Neuronal stem cell (in vitro differentiated cells): ENCODE measurements at regions not wholly inside any gene's neighbourhood (a gene's known extent, or its start where the extent isn't known, plus 50 kb on each side); places are given as distances from the start of the nearest gene placed in this dataset.
"Not testable (repeated sequence)": the region's sequence is repeated elsewhere in the genome, so short reads cannot be mapped to it uniquely, and the experiment has no call there.

ENCODE experiments used
- DNase-seq: peaks from one replicate; pipeline ENCODE4 v3.0.0-alpha.2; 2013; ENCODE audit warnings: low spot score
- H2AFZ ChIP-seq: one replicate; pipeline ENCODE4 v1.6.1; 2013; ENCODE audit warnings: mild to moderate bottlenecking, low read length, inconsistent platforms
- H2AK5ac ChIP-seq: 2 replicates; pipeline ENCODE4 v1.6.1; 2013; ENCODE audit warnings: low read depth, mild to moderate bottlenecking, inconsistent platforms, low read length, moderate library complexity, mixed read lengths
- H2BK120ac ChIP-seq: 2 replicates; pipeline ENCODE4 v1.6.1; 2013; ENCODE audit warnings: low read depth, mild to moderate bottlenecking, inconsistent platforms, low read length, moderate library complexity, mixed read lengths
- H2BK12ac ChIP-seq: one replicate; pipeline ENCODE4 v1.6.1; 2013; ENCODE audit warnings: low read length, inconsistent platforms
- H2BK15ac ChIP-seq: 2 replicates; pipeline ENCODE4 v1.6.1; 2013; ENCODE audit warnings: mild to moderate bottlenecking, low read length, inconsistent platforms, mixed read lengths
- H2BK5ac ChIP-seq: one replicate; pipeline ENCODE4 v1.6.1; 2013; ENCODE audit warnings: inconsistent platforms, mild to moderate bottlenecking, low read length, moderate library complexity
- H3K14ac ChIP-seq: one replicate; pipeline ENCODE4 v1.6.1; 2013; ENCODE audit warnings: low read length, inconsistent platforms
- H3K18ac ChIP-seq: 2 replicates; pipeline ENCODE4 v1.6.1; 2013; ENCODE audit warnings: low read length, inconsistent platforms
- H3K23ac ChIP-seq: 2 replicates; pipeline ENCODE4 v1.6.1; 2013; ENCODE audit warnings: low read depth, mild to moderate bottlenecking, mixed read lengths, low read length, inconsistent platforms; ENCODE audit not compliant: poor library complexity
- H3K27ac ChIP-seq: replicated peaks from 3 replicates; pipeline ENCODE4 v1.5.1; 2013; ENCODE audit warnings: low read length, inconsistent platforms
- H3K27me3 ChIP-seq, 3 experiments: 2 replicates each; pipeline ENCODE4 v1.6.1; 2013; ENCODE audit warnings: low read length in 3 of 3, mild to moderate bottlenecking in 2 of 3, inconsistent platforms in 1 of 3, low read depth in 1 of 3, mixed read lengths in 1 of 3, moderate library complexity in 1 of 3; ENCODE audit not compliant: control insufficient read depth in 3 of 3, insufficient read depth in 3 of 3
- H3K36me3 ChIP-seq, 2 donors: replicated peaks in 1 of 2; 2 replicates each; pipeline ENCODE4 v1.6.1; 2013; ENCODE audit warnings: low read length in 2 of 2; ENCODE audit not compliant: control insufficient read depth in 2 of 2, insufficient read depth in 2 of 2
- H3K4ac ChIP-seq: 2 replicates; pipeline ENCODE4 v1.6.1; 2013; ENCODE audit warnings: inconsistent platforms, mild to moderate bottlenecking, low read length, moderate library complexity
- H3K4me1 ChIP-seq, 2 donors: 1 replicate in 1 of 2; 2 replicates in 1 of 2; pipeline ENCODE4 v1.6.1; 2013; ENCODE audit warnings: low read length in 2 of 2, low read depth in 1 of 2; ENCODE audit not compliant: control insufficient read depth in 2 of 2, insufficient read depth in 1 of 2
- H3K4me2 ChIP-seq: one replicate; pipeline ENCODE4 v1.6.1; 2013; ENCODE audit warnings: mild to moderate bottlenecking, low read length, inconsistent platforms; ENCODE audit not compliant: insufficient read depth, poor library complexity, severe bottlenecking
- H3K4me3 ChIP-seq, 2 donors: 2 replicates each; pipeline ENCODE4 v1.5.1; 2013; ENCODE audit warnings: low read length in 2 of 2, mild to moderate bottlenecking in 2 of 2, inconsistent platforms in 1 of 2, moderate library complexity in 1 of 2
- H3K79me1 ChIP-seq: one replicate; pipeline ENCODE4 v1.6.1; 2013; ENCODE audit warnings: low read depth, mild to moderate bottlenecking, inconsistent platforms, low read length, moderate library complexity
- H3K9ac ChIP-seq: one replicate; pipeline ENCODE4 v1.6.1; 2013; ENCODE audit warnings: mild to moderate bottlenecking, low read depth, low read length, inconsistent platforms; ENCODE audit not compliant: poor library complexity
- H3K9me3 ChIP-seq, 2 donors: replicated peaks in 1 of 2; 2 replicates each; pipeline versions ENCODE3 to v1.6.1; 2013; ENCODE audit warnings: low read length in 2 of 2, mild to moderate bottlenecking in 2 of 2, inconsistent platforms in 1 of 2, low read depth in 1 of 2, mixed read lengths in 1 of 2, moderate library complexity in 1 of 2; ENCODE audit not compliant: control insufficient read depth in 2 of 2, insufficient read depth in 1 of 2
- H4K8ac ChIP-seq: one replicate; pipeline ENCODE4 v1.6.1; 2013; ENCODE audit warnings: low read depth, mild to moderate bottlenecking, inconsistent platforms, low read length, moderate library complexity
- H4K91ac ChIP-seq: one replicate; pipeline ENCODE4 v1.6.1; 2013; ENCODE audit warnings: low read length, low read depth, mild to moderate bottlenecking, inconsistent platforms; ENCODE audit not compliant: poor library complexity
- WGBS, 2 donors: extraction: QIAGEN DNeasy Blood & Tissue Kit; methylation state at CpG; one replicate each; pipeline ENCODE4 v1.1.7; 2013; ENCODE audit warnings: missing lambda C conversion rate in 2 of 2, mixed read lengths in 1 of 2; ENCODE audit not compliant: insufficient read length in 2 of 2, insufficient replicate concordance in 1 of 2; ENCODE audit errors: extremely low coverage in 2 of 2; 5-methylcytosine and 5-hydroxymethylcytosine counted together

- not testable (repeated sequence) for H2AK5ac ChIP-seq, H3K79me1 ChIP-seq, H3K36me3 ChIP-seq, H3K4me3 ChIP-seq, H3K27me3 ChIP-seq, H3K4me2 ChIP-seq, H3K18ac ChIP-seq, H4K91ac ChIP-seq, DNase-seq, H3K9ac ChIP-seq, H2BK5ac ChIP-seq, H2BK15ac ChIP-seq, H3K14ac ChIP-seq, H3K4me1 ChIP-seq, H3K4ac ChIP-seq, H4K8ac ChIP-seq, H2AFZ ChIP-seq, H2BK120ac ChIP-seq, H3K27ac ChIP-seq, H3K9me3 ChIP-seq, H2BK12ac ChIP-seq, H3K23ac ChIP-seq
- no CpG with 5 or more reads among the region's 4 CpGs for WGBS, 2 donors
Observed at GRCh38 chr9:39828457-39828856, 473.0 kb downstream of the SPATA31A1 start.
